SK-N-MC (cell line): ENCODE measurements at regions not wholly inside any gene's neighbourhood (a gene's known extent, or its start where the extent isn't known, plus 50 kb on each side); places are given as distances from the start of the nearest gene placed in this dataset.

Experiments used
- EZH2 ChIP-seq: fragments of 200-600 bp; sonication (generic); IDR thresholded peaks from one replicate; pipeline ENCODE4 v1.6.1; 2017; ENCODE audit warnings: antibody characterized with exemption
- FOXP2 ChIP-seq: optimal IDR thresholded peaks from 2 replicates; pipeline ENCODE3; 2011; ENCODE audit warnings: mild to moderate bottlenecking, moderate library complexity; ENCODE audit not compliant: insufficient read depth; ENCODE audit errors: extremely low read length, control extremely low read depth
- POLR2AphosphoS5 ChIP-seq: IDR thresholded peaks from 2 replicates; pipeline ENCODE4 v1.6.1; 2012; ENCODE audit warnings: mild to moderate bottlenecking, low read depth, low read length, borderline replicate concordance

- TF ChIP-seq EZH2 (no peak), FOXP2 (no peak), POLR2AphosphoS5 (no peak)
These were observed 1391.0 kb upstream of the ADGRB3 start for GRCh38 chr6:67244037-67244436.
